Type B pancreatic cell (in vitro differentiated cells): ENCODE measurements at regions not wholly inside any gene's neighbourhood (a gene's known extent, or its start where the extent isn't known, plus 50 kb on each side); places are given as distances from the start of the nearest gene placed in this dataset.

Experiments
- DNase-seq: peaks from one replicate; pipeline ENCODE4 v3.0.0; 2021; ENCODE audit warnings: mixed read lengths; ENCODE audit not compliant: unreplicated experiment; ENCODE audit errors: extremely low spot score
- H3K27ac Mint-ChIP-seq: 2 replicates; pipeline ENCODE4 v1.8.0; 2021; ENCODE audit warnings: mild to moderate bottlenecking, mixed read lengths
- H3K27me3 Mint-ChIP-seq: 2 replicates; pipeline ENCODE4 v1.8.0; 2021; ENCODE audit warnings: mixed read lengths
- H3K36me3 Mint-ChIP-seq: 2 replicates; pipeline ENCODE4 v1.8.0; 2021; ENCODE audit warnings: mixed read lengths
- H3K4me1 Mint-ChIP-seq: one replicate; pipeline ENCODE4 v1.8.0; 2021; ENCODE audit warnings: mixed read lengths; ENCODE audit not compliant: unreplicated experiment
- H3K4me3 Mint-ChIP-seq: 2 replicates; pipeline ENCODE4 v1.8.0; 2021; ENCODE audit warnings: mild to moderate bottlenecking, mixed read lengths
- H3K9me3 Mint-ChIP-seq: 2 replicates; pipeline ENCODE4 v1.8.0; 2021; ENCODE audit warnings: mixed read lengths
- TF ChIP-seq, protein P1 (sequence below): fragments of 200-600 bp; sonication (generic); conservative IDR thresholded peaks from 2 replicates; pipeline ENCODE4 v1.5.0; 2021; ENCODE audit warnings: antibody characterized with exemption, mild to moderate bottlenecking

DNA sequence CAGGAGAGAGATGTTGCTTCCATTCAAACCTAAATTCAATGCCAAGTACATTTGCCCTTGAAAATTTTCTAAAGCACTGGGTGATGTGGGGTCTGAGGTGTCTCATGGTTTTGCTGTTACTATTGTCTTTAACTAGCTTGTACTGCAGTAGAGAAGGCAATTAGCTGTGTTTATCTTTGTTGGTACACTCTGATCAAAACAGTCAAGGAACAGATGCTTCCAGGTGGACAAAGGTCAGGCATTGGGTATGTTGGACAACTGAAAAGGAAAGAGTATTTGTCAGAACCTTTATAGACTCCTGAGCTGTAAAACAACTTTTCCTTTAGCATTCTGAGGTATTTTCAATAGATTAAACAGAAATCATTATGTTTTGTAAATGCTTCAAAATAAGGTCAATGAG, 2228.7 kb upstream of the WWC1 start:
- TF ChIP-seq, protein P1, sequence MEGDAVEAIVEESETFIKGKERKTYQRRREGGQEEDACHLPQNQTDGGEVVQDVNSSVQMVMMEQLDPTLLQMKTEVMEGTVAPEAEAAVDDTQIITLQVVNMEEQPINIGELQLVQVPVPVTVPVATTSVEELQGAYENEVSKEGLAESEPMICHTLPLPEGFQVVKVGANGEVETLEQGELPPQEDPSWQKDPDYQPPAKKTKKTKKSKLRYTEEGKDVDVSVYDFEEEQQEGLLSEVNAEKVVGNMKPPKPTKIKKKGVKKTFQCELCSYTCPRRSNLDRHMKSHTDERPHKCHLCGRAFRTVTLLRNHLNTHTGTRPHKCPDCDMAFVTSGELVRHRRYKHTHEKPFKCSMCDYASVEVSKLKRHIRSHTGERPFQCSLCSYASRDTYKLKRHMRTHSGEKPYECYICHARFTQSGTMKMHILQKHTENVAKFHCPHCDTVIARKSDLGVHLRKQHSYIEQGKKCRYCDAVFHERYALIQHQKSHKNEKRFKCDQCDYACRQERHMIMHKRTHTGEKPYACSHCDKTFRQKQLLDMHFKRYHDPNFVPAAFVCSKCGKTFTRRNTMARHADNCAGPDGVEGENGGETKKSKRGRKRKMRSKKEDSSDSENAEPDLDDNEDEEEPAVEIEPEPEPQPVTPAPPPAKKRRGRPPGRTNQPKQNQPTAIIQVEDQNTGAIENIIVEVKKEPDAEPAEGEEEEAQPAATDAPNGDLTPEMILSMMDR = no peak
- Mint-ChIP-seq H3K27ac (no peak overlapping the region), H3K36me3 (no peaks in the 10 kb centered on the region), H3K4me3 (no peak overlapping the region), H3K9me3 (no peaks in the 10 kb centered on the region), H3K27me3 (peaks cover 2% of the 10 kb centered on the region), H3K4me1 (peaks cover 11% of the 10 kb centered on the region)
- DNase-seq = no peak

DNA sequence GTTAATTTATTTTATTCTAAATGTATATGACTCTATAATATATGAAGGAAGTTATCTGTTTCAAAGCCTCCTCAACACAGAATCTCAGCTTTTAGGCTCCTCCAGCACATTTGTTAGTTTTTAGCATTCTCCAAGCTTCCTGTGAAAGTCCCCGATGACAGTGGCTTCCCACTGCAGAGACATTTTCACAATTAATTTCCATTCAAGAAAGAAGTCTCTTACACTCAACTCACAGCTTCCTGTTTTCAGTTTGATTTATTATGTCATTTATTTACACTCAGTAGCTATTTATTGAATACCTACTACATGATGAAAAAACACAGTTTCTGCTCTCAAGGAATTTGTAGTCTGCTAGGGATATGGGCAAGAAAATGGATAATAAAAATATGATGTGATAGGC, 2228.2 kb upstream of the WWC1 start:
- Mint-ChIP-seq H3K27ac (no peak overlapping the region), H3K9me3 (no peaks in the 10 kb centered on the region), H3K36me3 (no peaks in the 10 kb centered on the region), H3K4me3 (no peak overlapping the region), H3K27me3 (peaks cover 5% of the 10 kb centered on the region), H3K4me1 (peaks cover 11% of the 10 kb centered on the region)
- no peak for DNase-seq
- TF ChIP-seq, protein P1 = no peak

- no peak for DNase-seq
- H3K9me3 Mint-ChIP-seq = no peaks in the 10 kb centered on the region
- H3K4me3 Mint-ChIP-seq = no peak overlapping the region
- H3K27me3 Mint-ChIP-seq = peaks cover 5% of the 10 kb centered on the region
- peaks cover 12% of the 10 kb centered on the region for H3K4me1 Mint-ChIP-seq
- TF ChIP-seq, protein P1 = no peak
- no peak overlapping the region for H3K27ac Mint-ChIP-seq
- H3K36me3 Mint-ChIP-seq = no peaks in the 10 kb centered on the region
These were observed 2222.7 kb upstream of the WWC1 start for GRCh38 chr5:166068547-166069335.

DNA sequence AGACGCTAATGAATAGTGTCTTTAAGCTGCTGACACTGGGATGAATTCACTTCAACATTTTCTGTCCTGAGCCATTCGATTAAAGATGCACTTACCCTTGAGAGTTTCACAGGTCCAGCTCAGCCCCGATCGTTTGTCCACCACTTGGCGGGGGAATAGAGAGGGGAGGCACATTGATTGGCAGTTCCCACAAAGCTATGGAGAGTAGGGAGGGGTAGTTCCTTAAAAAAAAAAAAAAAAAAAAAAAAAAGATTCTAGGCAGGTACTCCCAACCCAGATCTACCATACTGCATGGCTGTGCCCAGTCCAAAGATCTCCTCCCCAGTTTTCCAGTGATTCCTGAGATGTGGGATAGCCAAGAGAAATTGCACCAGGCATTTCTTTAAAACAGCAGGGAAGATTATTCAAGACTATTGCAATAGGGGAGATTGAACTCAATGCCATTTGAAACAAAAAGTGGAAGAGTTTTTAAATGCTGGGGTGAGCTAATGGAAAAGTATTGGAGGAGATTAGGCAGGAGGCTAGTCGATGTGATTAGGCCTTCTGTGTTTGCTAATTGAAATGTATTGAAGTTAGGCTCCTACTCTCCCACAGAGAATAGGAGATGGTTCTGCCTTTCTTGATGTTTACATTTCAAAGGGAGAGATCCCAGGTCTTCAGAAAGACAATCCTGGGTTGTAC, 2217.4 kb upstream of the WWC1 start:
- H3K4me1 Mint-ChIP-seq = peaks cover 4% of the 10 kb centered on the region

GRCh38 chr5:166074582-166075481, 2216.6 kb upstream of the WWC1 start:
- H3K27ac Mint-ChIP-seq = peak overlapping the region; percentile 21
- no peak overlapping the region for H3K4me3 Mint-ChIP-seq
- DNase-seq = no peak
- H3K36me3 Mint-ChIP-seq = no peaks in the 10 kb centered on the region
- no peaks in the 10 kb centered on the region for H3K27me3 Mint-ChIP-seq
- no peaks in the 10 kb centered on the region for H3K9me3 Mint-ChIP-seq
- peaks cover 4% of the 10 kb centered on the region for H3K4me1 Mint-ChIP-seq
- TF ChIP-seq, protein P1 = no peak

More for the DNA sequence above, 2217.4 kb upstream of the WWC1 start:
- no peaks in the 10 kb centered on the region for H3K9me3 Mint-ChIP-seq
- no peak overlapping the region for H3K4me3 Mint-ChIP-seq
- H3K36me3 Mint-ChIP-seq = no peaks in the 10 kb centered on the region
- no peak for DNase-seq
- TF ChIP-seq, protein P1 = no peak
- H3K27me3 Mint-ChIP-seq = no peaks in the 10 kb centered on the region
- no peak overlapping the region for H3K27ac Mint-ChIP-seq
